OCI-LY1 (cell line): ENCODE measurements at regions not wholly inside any gene's neighbourhood (a gene's known extent, or its start where the extent isn't known, plus 50 kb on each side); places are given as distances from the start of the nearest gene placed in this dataset.
A peak's percentile ranks its signal among the peaks of the same experiment; 100 is the strongest.
"Not testable (repeated sequence)": the region's sequence is repeated elsewhere in the genome, so short reads cannot be mapped to it uniquely, and the experiment has no call there.

Experiments
- H2AFZ ChIP-seq: fragments of 200-600 bp; sonication (generic), shearing (Covaris generic); 2 replicates; pipeline ENCODE4 v1.6.0; 2014; ENCODE audit warnings: antibody characterized with exemption, mild to moderate bottlenecking, low read length
- H3F3A ChIP-seq: fragments of 200-600 bp; sonication (generic), shearing (Covaris generic); 2 replicates; pipeline ENCODE4 v1.6.0; 2014; ENCODE audit warnings: mild to moderate bottlenecking, antibody characterized with exemption, low read length, moderate library complexity; ENCODE audit not compliant: insufficient read depth
- H3K27ac ChIP-seq: fragments of 200-600 bp; sonication (generic); 2 replicates; pipeline ENCODE4 v1.5.1; 2014; ENCODE audit warnings: low read length, mixed run types, mild to moderate bottlenecking, low read depth; ENCODE audit not compliant: poor library complexity, severe bottlenecking
- H3K27me3 ChIP-seq: fragments of 200-600 bp; sonication (generic); 2 replicates; pipeline ENCODE4 v1.6.0; 2014; ENCODE audit warnings: antibody characterized with exemption, mild to moderate bottlenecking, low read length, moderate library complexity; ENCODE audit not compliant: insufficient read depth
- H3K36me3 ChIP-seq: fragments of 200-600 bp; sonication (generic); 2 replicates; pipeline ENCODE4 v1.6.1; 2014; ENCODE audit warnings: mild to moderate bottlenecking, antibody characterized with exemption, low read length, moderate library complexity, mixed read lengths; ENCODE audit not compliant: insufficient read depth
- H3K4me1 ChIP-seq: fragments of 200-600 bp; sonication (generic); 2 replicates; pipeline ENCODE4 v1.5.1; 2014; ENCODE audit warnings: mild to moderate bottlenecking, low read length, moderate library complexity; ENCODE audit not compliant: insufficient read depth, severe bottlenecking
- H3K4me2 ChIP-seq: fragments of 200-600 bp; sonication (generic), shearing (Covaris generic); 2 replicates; pipeline ENCODE4 v1.6.1; 2014; ENCODE audit warnings: low read length
- H3K4me3 ChIP-seq: fragments of 200-600 bp; sonication (generic); 2 replicates; pipeline ENCODE4 v1.5.1; 2014; ENCODE audit warnings: low read length, low read depth, mild to moderate bottlenecking, mixed read lengths; ENCODE audit not compliant: poor library complexity, severe bottlenecking
- H3K79me2 ChIP-seq: fragments of 200-600 bp; shearing (Covaris generic); 2 replicates; pipeline ENCODE4 v1.6.1; 2016; ENCODE audit warnings: mixed run types, low read length, mixed read lengths; ENCODE audit not compliant: insufficient read depth
- H3K9ac ChIP-seq: fragments of 200-600 bp; sonication (generic), shearing (Covaris generic); 2 replicates; pipeline ENCODE4 v1.6.1; 2014; ENCODE audit warnings: mild to moderate bottlenecking, low read length, mixed read lengths
- H3K9me2 ChIP-seq: fragments of 200-600 bp; sonication (generic), shearing (Covaris generic); 2 replicates; pipeline ENCODE4 v1.6.1; 2014; ENCODE audit warnings: low read depth, mild to moderate bottlenecking, low read length, mixed read lengths
- H3K9me3 ChIP-seq: fragments of 200-600 bp; shearing (Covaris generic); 2 replicates; pipeline ENCODE4 v1.6.1; 2014; ENCODE audit warnings: low read length, mixed read lengths
- H4K20me1 ChIP-seq: fragments of 200-600 bp; sonication (generic), shearing (Covaris generic); 2 replicates; pipeline ENCODE4 v1.6.0; 2016; ENCODE audit warnings: mild to moderate bottlenecking, low read length; ENCODE audit not compliant: insufficient read depth
- CTCF ChIP-seq: fragments of 200-600 bp; sonication (generic), shearing (Covaris generic); IDR thresholded peaks from 2 replicates; pipeline ENCODE4 v1.5.1; 2017; ENCODE audit warnings: mild to moderate bottlenecking, antibody characterized with exemption, low read length, moderate library complexity, mixed read lengths
- EZH2 ChIP-seq: fragments of 200-600 bp; sonication (generic), shearing (Covaris generic); IDR thresholded peaks from 2 replicates; pipeline ENCODE4 v1.8.0; 2017; ENCODE audit warnings: borderline replicate concordance, mixed run types, mild to moderate bottlenecking, antibody characterized with exemption, low read length, moderate library complexity, mixed read lengths

- peak overlapping the region; percentile 68 for H3K4me2 ChIP-seq
- H4K20me1 ChIP-seq: no peaks in the 10 kb centered on the region
- no peaks in the 10 kb centered on the region for H3K36me3 ChIP-seq
- H3K27ac ChIP-seq: peak overlapping the region; percentile 57
- peak overlapping the region; percentile 32; the same call in 1 of the 2 replicates for H3K9ac ChIP-seq
- peaks cover 3% of the 10 kb centered on the region; the same call in 1 of the 2 replicates for H3F3A ChIP-seq
- H3K79me2 ChIP-seq: no peaks in the 10 kb centered on the region
- no peaks in the 10 kb centered on the region for H3K27me3 ChIP-seq
- peak overlapping the region; percentile 39 for H3K4me3 ChIP-seq
- H2AFZ ChIP-seq: peak overlapping the region; percentile 100
- TF ChIP-seq CTCF (no peak), EZH2 (no peak)
- peaks cover 25% of the 10 kb centered on the region for H3K4me1 ChIP-seq
- no peaks in the 10 kb centered on the region for H3K9me2 ChIP-seq
- no peaks in the 10 kb centered on the region for H3K9me3 ChIP-seq
Observed at GRCh38 chr6:68128211-68128610, 506.9 kb upstream of the ADGRB3 start.

- no peaks in the 10 kb centered on the region for H3K27me3 ChIP-seq
- H3K4me1 ChIP-seq: peaks cover 25% of the 10 kb centered on the region
- no peak for TF ChIP-seq CTCF
- TF ChIP-seq EZH2: no peak
- H3K4me2 ChIP-seq: peak overlapping the region; percentile 68
- H3K4me3 ChIP-seq: peak overlapping the region; percentile 39
- no peaks in the 10 kb centered on the region for H3K9me2 ChIP-seq
- H4K20me1 ChIP-seq: no peaks in the 10 kb centered on the region
- H3K27ac ChIP-seq: peak overlapping the region; percentile 57
- no peaks in the 10 kb centered on the region for H3F3A ChIP-seq
- H3K9me3 ChIP-seq: peaks cover 4% of the 10 kb centered on the region; the same call in 1 of the 2 replicates
- no peaks in the 10 kb centered on the region for H3K79me2 ChIP-seq
- no peaks in the 10 kb centered on the region for H3K36me3 ChIP-seq
- H2AFZ ChIP-seq: peak overlapping the region; percentile 100
- peak overlapping the region; percentile 32 for H3K9ac ChIP-seq
Observed at GRCh38 chr6:68127074-68127473, 508.0 kb upstream of the ADGRB3 start.

- TF ChIP-seq EZH2: no peak
- TF ChIP-seq CTCF: no peak
- Histone ChIP-seq H3K27ac (no peak overlapping the region), H3K4me3 (peak overlapping the region; percentile 39), H3K9ac (no peak overlapping the region), H4K20me1 (no peaks in the 10 kb centered on the region), H3K27me3 (no peaks in the 10 kb centered on the region), H3K4me2 (peak overlapping the region; percentile 68; the same call in 1 of the 2 replicates), H3F3A (no peaks in the 10 kb centered on the region), H3K36me3 (no peaks in the 10 kb centered on the region), H3K9me2 (no peaks in the 10 kb centered on the region), H2AFZ (peak overlapping the region; percentile 100; the same call in 1 of the 2 replicates), H3K9me3 (peaks cover 7% of the 10 kb centered on the region; the same call in 1 of the 2 replicates), H3K4me1 (peaks cover 25% of the 10 kb centered on the region), H3K79me2 (no peaks in the 10 kb centered on the region)
Observed at GRCh38 chr6:68126089-68126749, 508.9 kb upstream of the ADGRB3 start.

- H3K27ac ChIP-seq, H3K4me3 ChIP-seq, H3K9me3 ChIP-seq, H3K36me3 ChIP-seq, H3K27me3 ChIP-seq, H3F3A ChIP-seq, H2AFZ ChIP-seq, H3K9ac ChIP-seq, H3K79me2 ChIP-seq, H3K9me2 ChIP-seq, H4K20me1 ChIP-seq, H3K4me2 ChIP-seq: not testable (repeated sequence)
- H3K4me1 ChIP-seq: peaks cover 18% of the 10 kb centered on the region
Observed at GRCh38 chr6:68122975-68123374, 512.1 kb upstream of the ADGRB3 start.
